Naive thymus-derived CD8-positive, alpha-beta T cell (primary cell): ENCODE measurements at regions not wholly inside any gene's neighbourhood (a gene's known extent, or its start where the extent isn't known, plus 50 kb on each side); places are given as distances from the start of the nearest gene placed in this dataset.

ENCODE experiments used
- ATAC-seq, 2 donors: fragments of 150-1000 bp; cut with Tn5 transposase in 1 of 2; sonication (Bioruptor Pico), chemical (Tn5 transposase) in 1 of 2; 1 replicate in 1 of 2; 2 replicates in 1 of 2; pipeline ENCODE4 v1.10.0; 2021; ENCODE audit warnings: mild to moderate bottlenecking in 2 of 2, moderate library complexity in 2 of 2
- POLR2A ChIA-PET: fragments of 350-600 bp; sonication (Branson Sonifier 250); formaldehyde crosslinking; loops from one replicate; lab custom pipeline; 2021; ENCODE audit warnings: antibody characterized with exemption; lab: Charles Lee
- DNase-seq, 10 donors: peaks; one replicate each; pipeline versions ENCODE4 v3.0.0 to v3.0.0-alpha.2; 2020 to 2022
- H3K27ac Mint-ChIP-seq, 10 donors: one replicate each; pipeline ENCODE4 v1.8.0; 2020 to 2022; ENCODE audit warnings: mild to moderate bottlenecking in 10 of 10, mixed read lengths in 10 of 10, moderate library complexity in 4 of 10, inconsistent platforms in 1 of 10
- H3K27me3 Mint-ChIP-seq, 5 donors: one replicate each; pipeline ENCODE4 v1.8.0; 2021 to 2022; ENCODE audit warnings: mixed read lengths in 5 of 5
- H3K36me3 Mint-ChIP-seq, 3 donors: one replicate each; pipeline ENCODE4 v1.8.0; 2020 to 2022; ENCODE audit warnings: mixed read lengths in 3 of 3, mild to moderate bottlenecking in 2 of 3, inconsistent platforms in 1 of 3
- H3K4me1 Mint-ChIP-seq, 4 donors: one replicate each; pipeline ENCODE4 v1.8.0; 2021 to 2022; ENCODE audit warnings: mixed read lengths in 4 of 4
- H3K4me3 Mint-ChIP-seq, 10 donors: one replicate each; pipeline ENCODE4 v1.8.0; 2020 to 2022; ENCODE audit warnings: mild to moderate bottlenecking in 10 of 10, mixed read lengths in 10 of 10, moderate library complexity in 6 of 10, inconsistent platforms in 1 of 10
- H3K9me3 Mint-ChIP-seq, 9 donors: one replicate each; pipeline ENCODE4 v1.8.0; 2020 to 2022; ENCODE audit warnings: mixed read lengths in 9 of 9, mild to moderate bottlenecking in 3 of 9, inconsistent platforms in 1 of 9, moderate library complexity in 1 of 9

GRCh38 chr21:40938078-40938477 is 91.1 kb upstream of the DSCAM start:
- no peak overlapping the region for H3K27ac Mint-ChIP-seq
- POLR2A ChIA-PET, result no interaction called here
- H3K4me1 Mint-ChIP-seq, result no peaks in the 10 kb centered on the region
- H3K36me3 Mint-ChIP-seq, result no peaks in the 10 kb centered on the region
- H3K27me3 Mint-ChIP-seq, result peaks cover 0 to 51% (median 11%) of the 10 kb centered on the region in 5 donors
- no peak for DNase-seq
- no peak for ATAC-seq
- H3K9me3 Mint-ChIP-seq, result peaks cover 0 to 4% (median 0%) of the 10 kb centered on the region in 9 donors
- no peak overlapping the region for H3K4me3 Mint-ChIP-seq

- ATAC-seq (no peak), DNase-seq (no peak)
- no peaks in the 10 kb centered on the region for H3K4me1 Mint-ChIP-seq
- peaks cover 0 to 46% (median 11%) of the 10 kb centered on the region in 5 donors for H3K27me3 Mint-ChIP-seq
- H3K9me3 Mint-ChIP-seq, result peaks cover 0 to 4% (median 0%) of the 10 kb centered on the region in 9 donors
- POLR2A ChIA-PET, result no interaction called here
- no peak overlapping the region for H3K27ac Mint-ChIP-seq
- H3K36me3 Mint-ChIP-seq, result no peaks in the 10 kb centered on the region
- H3K4me3 Mint-ChIP-seq, result no peak overlapping the region
These were observed 91.7 kb upstream of the DSCAM start for GRCh38 chr21:40938611-40939010.

- Mint-ChIP-seq H3K36me3 (no peaks in the 10 kb centered on the region), H3K27me3 (peaks cover 0 to 4% (median 0%) of the 10 kb centered on the region in 5 donors), H3K9me3 (peaks cover 0 to 18% (median 8%) of the 10 kb centered on the region in 9 donors), H3K27ac (no peak overlapping the region), H3K4me3 (no peak overlapping the region), H3K4me1 (no peaks in the 10 kb centered on the region)
- ATAC-seq, result no peak
- POLR2A ChIA-PET, result no interaction called here
- DNase-seq, result no peak
These were observed 100.8 kb upstream of the DSCAM start for GRCh38 chr21:40947713-40948112.

GRCh38 chr21:40950970-40951369 is 104.0 kb upstream of the DSCAM start:
- Mint-ChIP-seq H3K36me3 (no peaks in the 10 kb centered on the region), H3K9me3 (peaks cover 0 to 4% (median under 1%) of the 10 kb centered on the region in 9 donors), H3K4me1 (no peaks in the 10 kb centered on the region), H3K4me3 (no peak overlapping the region), H3K27me3 (peaks cover 0 to 12% (median 1%) of the 10 kb centered on the region in 5 donors), H3K27ac (no peak overlapping the region)
- ATAC-seq, result no peak
- POLR2A ChIA-PET, result no interaction called here
- DNase-seq, result no peak

GRCh38 chr21:40952551-40953323 is 105.8 kb upstream of the DSCAM start:
- H3K4me3 Mint-ChIP-seq, result no peak overlapping the region
- no peaks in the 10 kb centered on the region for H3K4me1 Mint-ChIP-seq
- POLR2A ChIA-PET, result no interaction called here
- H3K27me3 Mint-ChIP-seq, result peaks cover 3 to 28% (median 14%) of the 10 kb centered on the region in 5 donors
- no peak overlapping the region for H3K27ac Mint-ChIP-seq
- peaks cover 0 to 4% (median 0%) of the 10 kb centered on the region in 9 donors for H3K9me3 Mint-ChIP-seq
- DNase-seq (no peak), ATAC-seq (no peak)
- H3K36me3 Mint-ChIP-seq, result no peaks in the 10 kb centered on the region

GRCh38 chr21:40964691-40965090 is 117.7 kb upstream of the DSCAM start:
- Mint-ChIP-seq H3K36me3 (no peaks in the 10 kb centered on the region), H3K9me3 (peaks cover 0 to 4% (median 3%) of the 10 kb centered on the region in 9 donors), H3K4me1 (no peaks in the 10 kb centered on the region), H3K27me3 (peaks cover 11 to 32% (median 13%) of the 10 kb centered on the region in 5 donors), H3K4me3 (no peak overlapping the region), H3K27ac (no peak overlapping the region)
- DNase-seq (no peak), ATAC-seq (no peak)
- POLR2A ChIA-PET, result no interaction called here

- Mint-ChIP-seq H3K27me3 (peaks cover 12 to 47% (median 14%) of the 10 kb centered on the region in 5 donors), H3K36me3 (no peaks in the 10 kb centered on the region), H3K4me3 (no peak overlapping the region), H3K9me3 (peaks cover 0 to 2% (median 0%) of the 10 kb centered on the region in 9 donors), H3K27ac (no peak overlapping the region), H3K4me1 (no peaks in the 10 kb centered on the region)
- no peak for DNase-seq
- POLR2A ChIA-PET, result no interaction called here
- no peak for ATAC-seq
These were observed 120.8 kb upstream of the DSCAM start for GRCh38 chr21:40967771-40968170.

GRCh38 chr21:40972151-40972550 is 125.2 kb upstream of the DSCAM start:
- DNase-seq (no peak), ATAC-seq (no peak)
- H3K36me3 Mint-ChIP-seq, result no peaks in the 10 kb centered on the region
- H3K4me1 Mint-ChIP-seq, result no peaks in the 10 kb centered on the region
- peaks cover 0 to 10% (median 2%) of the 10 kb centered on the region in 9 donors for H3K9me3 Mint-ChIP-seq
- H3K4me3 Mint-ChIP-seq, result no peak overlapping the region
- H3K27ac Mint-ChIP-seq, result no peak overlapping the region
- POLR2A ChIA-PET, result no interaction called here
- H3K27me3 Mint-ChIP-seq, result peaks cover 12 to 40% (median 14%) of the 10 kb centered on the region in 5 donors

GRCh38 chr21:40976198-40977109 is 129.5 kb upstream of the DSCAM start:
- peaks cover 0 to 4% (median 2%) of the 10 kb centered on the region in 3 donors for H3K36me3 Mint-ChIP-seq

GRCh38 chr21:40985370-40985769 is 138.4 kb upstream of the DSCAM start:
- peaks cover 0 to 20% (median 4%) of the 10 kb centered on the region in 9 donors for H3K9me3 Mint-ChIP-seq
- DNase-seq (no peak), ATAC-seq (no peak)
- H3K4me1 Mint-ChIP-seq, result no peaks in the 10 kb centered on the region
- H3K27ac Mint-ChIP-seq, result no peak overlapping the region
- H3K27me3 Mint-ChIP-seq, result peaks cover 0 to 18% (median 8%) of the 10 kb centered on the region in 5 donors
- H3K4me3 Mint-ChIP-seq, result no peak overlapping the region
- H3K36me3 Mint-ChIP-seq, result peaks cover 0 to 8% (median 0%) of the 10 kb centered on the region in 3 donors
- POLR2A ChIA-PET, result no interaction called here

More at GRCh38 chr21:40976198-40977109, 129.5 kb upstream of the DSCAM start:
- no peak for ATAC-seq
- no peak overlapping the region for H3K4me3 Mint-ChIP-seq
- H3K4me1 Mint-ChIP-seq, result peaks cover 0 to 2% (median 0%) of the 10 kb centered on the region in 4 donors
- POLR2A ChIA-PET, result no interaction called here
- peaks cover 3 to 26% (median 7%) of the 10 kb centered on the region in 5 donors for H3K27me3 Mint-ChIP-seq
- DNase-seq, result no peak
- peaks cover 0 to 27% (median 4%) of the 10 kb centered on the region in 9 donors for H3K9me3 Mint-ChIP-seq
- H3K27ac Mint-ChIP-seq, result no peak overlapping the region

- H3K4me1 Mint-ChIP-seq, result no peaks in the 10 kb centered on the region
- H3K36me3 Mint-ChIP-seq, result no peaks in the 10 kb centered on the region
- H3K27ac Mint-ChIP-seq, result no peak overlapping the region
- DNase-seq, result no peak
- peaks cover 0 to 7% (median 0%) of the 10 kb centered on the region in 9 donors for H3K9me3 Mint-ChIP-seq
- no peak overlapping the region for H3K4me3 Mint-ChIP-seq
- ATAC-seq, result no peak
- H3K27me3 Mint-ChIP-seq, result peaks cover 0 to 13% (median under 1%) of the 10 kb centered on the region in 5 donors
- POLR2A ChIA-PET, result no interaction called here
These were observed 143.4 kb upstream of the DSCAM start for GRCh38 chr21:40990366-40990765.

- Mint-ChIP-seq H3K4me1 (no peaks in the 10 kb centered on the region), H3K27ac (no peak overlapping the region), H3K36me3 (peaks cover 0 to 25% (median 3%) of the 10 kb centered on the region in 3 donors), H3K27me3 (peaks cover 0 to 5% (median 0%) of the 10 kb centered on the region in 5 donors), H3K4me3 (no peak overlapping the region), H3K9me3 (peaks cover 9 to 38% (median 17%) of the 10 kb centered on the region in 9 donors)
- DNase-seq (no peak), ATAC-seq (no peak)
- POLR2A ChIA-PET, result no interaction called here
These were observed 150.9 kb upstream of the DSCAM start for GRCh38 chr21:40997831-40998230.

GRCh38 chr21:41000838-41001237 is 153.9 kb upstream of the DSCAM start:
- Mint-ChIP-seq H3K27ac (no peak overlapping the region), H3K4me3 (no peak overlapping the region), H3K36me3 (peaks cover 0 to 25% (median 3%) of the 10 kb centered on the region in 3 donors), H3K4me1 (no peaks in the 10 kb centered on the region), H3K9me3 (peaks cover 9 to 41% (median 17%) of the 10 kb centered on the region in 9 donors), H3K27me3 (peaks cover 0 to 22% (median 5%) of the 10 kb centered on the region in 5 donors)
- DNase-seq (no peak), ATAC-seq (no peak)
- POLR2A ChIA-PET, result no interaction called here
